Ovary (tissue), 7 donors: ENCODE measurements at regions not wholly inside any gene's neighbourhood (a gene's known extent, or its start where the extent isn't known, plus 50 kb on each side); places are given as distances from the start of the nearest gene placed in this dataset.

ENCODE experiments used
- DNase-seq, 5 donors: peaks; one replicate each; pipeline ENCODE4 v3.0.0-alpha.2; 2019 to 2020
- H3K27ac ChIP-seq, 2 donors: fragments of 200-600 bp; one replicate each; pipeline versions ENCODE4 v1.5.1 to v1.8.0; 2019 to 2022
- H3K27me3 ChIP-seq: fragments of 200-600 bp; one replicate; pipeline ENCODE4 v1.8.0; 2022
- H3K36me3 ChIP-seq: fragments of 200-600 bp; sonication (generic); one replicate; pipeline ENCODE4 v1.5.1; 2019
- H3K4me1 ChIP-seq: one replicate; pipeline ENCODE4 v1.8.1; 2013; ENCODE audit warnings: mild to moderate bottlenecking, moderate library complexity; ENCODE audit not compliant: insufficient read depth
- H3K4me3 ChIP-seq: fragments of 200-600 bp; sonication (generic); one replicate; pipeline ENCODE4 v1.5.1; 2017
- H3K9me3 ChIP-seq, 2 donors: fragments of 200-600 bp in 1 of 2; sonication (generic) in 1 of 2; one replicate each; pipeline versions ENCODE4 v1.5.1 to v1.8.1; 2013 to 2019; ENCODE audit warnings: mild to moderate bottlenecking in 1 of 2, moderate library complexity in 1 of 2
- CTCF ChIP-seq, 3 donors: fragments of 450-650 bp in 2 of 3; fragments of 200-600 bp in 1 of 3; IDR thresholded peaks; one replicate each; pipeline versions ENCODE4 v1.5.1 to v1.8.0; 2016 to 2022; ENCODE audit warnings: antibody characterized with exemption in 3 of 3, mild to moderate bottlenecking in 1 of 3
- EP300 ChIP-seq: sonication (generic); formaldehyde crosslinking; IDR thresholded peaks from one replicate; pipeline ENCODE4 v1.6.1; 2017; ENCODE audit warnings: antibody characterized with exemption
- POLR2A ChIP-seq: fragments of 450-650 bp; IDR thresholded peaks from one replicate; pipeline ENCODE4 v1.6.1; 2017; ENCODE audit warnings: antibody characterized with exemption, mild to moderate bottlenecking, moderate library complexity
- WGBS, 3 donors: extraction: QIAGEN DNeasy Blood & Tissue Kit in 1 of 3; methylation state at CpG; one replicate each; pipeline versions ENCODE4 v1.1.5 to v1.1.7; 2013 to 2017; 5-methylcytosine and 5-hydroxymethylcytosine counted together
- intact Hi-C, 4 donors: fragments of 100-400 bp; cut with DNase I; formaldehyde crosslinking; loops; one replicate each; pipeline versions ENCODE4 v1.11.0 to v1.15.1; 2022 to 2023
- donor health status: DM: no; HTN: no; CAD: no; lungs with moderate emphysema.
- donor health status: DM: no; HTN: no; CAD: no.
- donor health status: Bipolar disorder and iron deficiency.
- donor health status: DM: no; HTN: no; CAD: no.
- donor health status: DM: yes; HTN: yes; CAD: no.

GRCh38 chr9:121563881-121564460, 64.3 kb upstream of the GGTA1 start:
- Histone ChIP-seq H3K36me3 (no peaks in the 10 kb centered on the region), H3K27ac (no peak overlapping the region), H3K9me3 (no peaks in the 10 kb centered on the region), H3K4me1 (peaks cover 16% of the 10 kb centered on the region), H3K4me3 (no peak overlapping the region), H3K27me3 (no peaks in the 10 kb centered on the region)
- TF ChIP-seq EP300 (no peak), POLR2A (no peak), CTCF (IDR thresholded peaks at IDR 0.05) (no peak)
- intact Hi-C loops = no loop called here
- 93 to 96% (median 94%) methylated on average over 7 of the region's 7 CpGs for WGBS, 3 donors
- DNase-seq = no peak

- Histone ChIP-seq H3K4me1 (peaks cover 24% of the 10 kb centered on the region), H3K4me3 (no peak overlapping the region), H3K27me3 (no peaks in the 10 kb centered on the region), H3K9me3 (no peaks in the 10 kb centered on the region), H3K36me3 (no peaks in the 10 kb centered on the region), H3K27ac (no peak overlapping the region)
- WGBS, 3 donors = 93 to 96% (median 95%) methylated on average over 11 of the region's 11 CpGs
- TF ChIP-seq POLR2A (no peak), EP300 (no peak), CTCF (IDR thresholded peaks at IDR 0.05) (no peak)
- intact Hi-C loops = no loop called here
- no peak for DNase-seq
Observed at GRCh38 chr9:121564504-121565260, 65.0 kb upstream of the GGTA1 start.

DNA sequence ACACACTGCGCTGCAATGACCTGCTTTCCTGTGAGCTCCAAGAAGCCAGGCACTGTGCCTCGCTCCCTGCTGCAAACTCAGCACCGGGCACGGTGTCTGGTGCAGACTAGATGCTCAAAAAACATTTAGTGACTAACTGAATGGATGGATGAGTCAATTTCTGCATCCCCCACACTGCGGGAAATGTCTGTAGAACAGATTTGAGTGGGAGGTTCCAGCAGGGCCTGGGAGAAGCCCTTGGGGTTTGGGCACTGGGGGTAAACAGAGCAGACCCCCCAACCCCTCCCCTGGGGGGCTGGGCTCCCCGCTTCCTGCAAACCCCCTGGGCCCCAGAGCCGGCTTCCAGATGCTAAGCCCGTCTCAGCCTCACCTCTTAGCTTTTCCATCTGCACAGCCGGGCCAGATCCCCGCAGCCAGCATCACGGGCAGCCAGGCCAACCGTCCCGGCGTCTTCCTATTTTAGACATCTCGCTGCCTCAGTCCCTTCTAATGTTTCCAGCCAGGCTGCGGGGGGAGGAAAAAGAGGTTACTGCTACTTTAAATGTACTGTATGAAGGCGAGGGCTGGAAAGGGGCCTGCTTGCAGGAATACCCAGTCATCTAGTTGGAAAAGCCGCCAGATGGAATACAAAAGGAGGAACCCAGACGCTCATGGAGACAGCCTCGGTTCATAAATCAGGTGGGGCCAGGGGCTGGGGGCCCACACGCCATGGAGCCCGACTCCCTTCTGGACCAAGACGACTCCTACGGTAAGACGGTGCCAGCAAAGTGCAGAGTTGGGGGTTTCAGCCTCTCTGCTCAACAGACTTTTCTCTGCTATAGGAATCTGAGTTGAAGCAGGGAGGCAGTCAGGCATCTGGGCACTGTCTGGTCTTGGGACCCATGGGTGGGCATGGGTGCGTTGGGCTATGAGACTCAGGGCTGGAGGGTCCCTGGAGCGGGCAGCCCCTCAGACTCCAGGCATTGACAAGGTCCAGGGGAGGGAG, 67.1 kb upstream of the GGTA1 start:
- Histone ChIP-seq H3K27me3 (no peaks in the 10 kb centered on the region), H3K4me1 (peaks cover 27% of the 10 kb centered on the region), H3K27ac (peak overlapping the region; percentile 41 to 70), H3K9me3 (no peaks in the 10 kb centered on the region), H3K36me3 (no peaks in the 10 kb centered on the region), H3K4me3 (peak overlapping the region; percentile 26)
- intact Hi-C loops = no loop called here
- peak; percentile 49 to 58 (median 54) for DNase-seq
- 8 to 14% (median 9%) methylated on average over 27 of the region's 27 CpGs for WGBS, 3 donors
- TF ChIP-seq POLR2A = no peak
- no peak for TF ChIP-seq CTCF (IDR thresholded peaks at IDR 0.05)
- no peak for TF ChIP-seq EP300

GRCh38 chr9:121567500-121568342, 68.1 kb upstream of the GGTA1 start:
- DNase-seq = peak; percentile 72 to 86 (median 81)
- peaks cover 27% of the 10 kb centered on the region for H3K4me1 ChIP-seq
- intact Hi-C loops = no loop called here

More at GRCh38 chr9:121567500-121568342, 68.1 kb upstream of the GGTA1 start:
- H3K4me3 ChIP-seq = peak overlapping the region; percentile 26
- H3K27me3 ChIP-seq = no peaks in the 10 kb centered on the region
- no peaks in the 10 kb centered on the region for H3K36me3 ChIP-seq
- H3K27ac ChIP-seq = peak overlapping the region; percentile 41 to 70
- TF ChIP-seq CTCF (IDR thresholded peaks at IDR 0.05) (no peak), EP300 (no peak), POLR2A (no peak)
- 2 to 6% (median 5%) methylated on average over 19 of the region's 19 CpGs for WGBS, 3 donors
- no peaks in the 10 kb centered on the region for H3K9me3 ChIP-seq
